Fibroblast of pulmonary artery (primary cell): ENCODE measurements at regions not wholly inside any gene's neighbourhood (a gene's known extent, or its start where the extent isn't known, plus 50 kb on each side); places are given as distances from the start of the nearest gene placed in this dataset.

Experiments used
- DNase-seq: peaks from one replicate; pipeline ENCODE4 v3.0.0-alpha.2; 2010; ENCODE audit warnings: low read depth
- H3K4me3 ChIP-seq: replicated peaks from 2 replicates; pipeline ENCODE4 v1.5.1; 2011; ENCODE audit warnings: low read depth, mild to moderate bottlenecking, control low read depth, low read length, moderate library complexity
- TF ChIP-seq, protein P1 (sequence below): IDR thresholded peaks from 2 replicates; pipeline ENCODE4 v1.5.1; 2011; ENCODE audit warnings: mild to moderate bottlenecking, control low read depth, low read length, inconsistent platforms; ENCODE audit errors: missing control alignments

DNA sequence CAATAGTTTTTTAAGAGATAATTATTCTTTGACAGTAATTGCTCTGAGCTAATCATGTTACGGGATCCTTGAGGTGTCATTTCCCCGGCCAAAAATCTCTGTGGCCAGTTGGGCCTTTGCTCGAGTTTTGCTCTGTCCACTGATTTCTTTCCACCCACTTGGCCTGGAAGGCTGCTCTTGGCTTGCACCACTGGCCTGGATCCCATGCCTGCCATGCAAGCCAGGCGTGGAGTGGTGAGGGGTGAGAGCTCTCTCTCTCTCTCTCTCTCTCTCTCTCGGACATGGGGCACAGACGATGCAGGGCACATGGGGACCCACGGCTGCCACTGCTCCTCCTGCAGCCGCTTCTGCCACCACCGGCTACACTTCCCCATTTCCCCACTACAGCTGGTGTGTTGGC, 853.0 kb upstream of the GCFC2 start:
- no peak overlapping the region for H3K4me3 ChIP-seq
- TF ChIP-seq, protein P1, sequence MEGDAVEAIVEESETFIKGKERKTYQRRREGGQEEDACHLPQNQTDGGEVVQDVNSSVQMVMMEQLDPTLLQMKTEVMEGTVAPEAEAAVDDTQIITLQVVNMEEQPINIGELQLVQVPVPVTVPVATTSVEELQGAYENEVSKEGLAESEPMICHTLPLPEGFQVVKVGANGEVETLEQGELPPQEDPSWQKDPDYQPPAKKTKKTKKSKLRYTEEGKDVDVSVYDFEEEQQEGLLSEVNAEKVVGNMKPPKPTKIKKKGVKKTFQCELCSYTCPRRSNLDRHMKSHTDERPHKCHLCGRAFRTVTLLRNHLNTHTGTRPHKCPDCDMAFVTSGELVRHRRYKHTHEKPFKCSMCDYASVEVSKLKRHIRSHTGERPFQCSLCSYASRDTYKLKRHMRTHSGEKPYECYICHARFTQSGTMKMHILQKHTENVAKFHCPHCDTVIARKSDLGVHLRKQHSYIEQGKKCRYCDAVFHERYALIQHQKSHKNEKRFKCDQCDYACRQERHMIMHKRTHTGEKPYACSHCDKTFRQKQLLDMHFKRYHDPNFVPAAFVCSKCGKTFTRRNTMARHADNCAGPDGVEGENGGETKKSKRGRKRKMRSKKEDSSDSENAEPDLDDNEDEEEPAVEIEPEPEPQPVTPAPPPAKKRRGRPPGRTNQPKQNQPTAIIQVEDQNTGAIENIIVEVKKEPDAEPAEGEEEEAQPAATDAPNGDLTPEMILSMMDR = no peak
- no peak for DNase-seq

DNA sequence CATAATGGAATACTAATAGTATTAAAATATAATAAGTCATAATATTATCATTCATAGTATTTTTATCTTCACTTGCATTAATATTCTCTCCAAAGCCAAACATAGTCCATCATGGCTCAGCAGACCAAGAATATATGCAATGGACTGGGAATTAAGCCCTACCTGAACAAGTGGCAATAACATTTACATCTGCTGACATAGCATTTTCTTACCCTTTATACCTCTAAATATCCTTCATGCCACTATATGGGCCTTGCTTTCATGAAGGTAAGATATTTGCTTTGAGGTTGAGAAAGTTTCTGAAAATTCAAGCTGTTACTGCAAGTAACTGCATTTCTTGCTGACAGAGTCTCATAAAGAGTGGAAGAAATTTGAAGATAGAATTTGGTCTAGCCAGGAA, 847.4 kb upstream of the GCFC2 start:
- DNase-seq = no peak
- TF ChIP-seq, protein P1 = no peak

DNA sequence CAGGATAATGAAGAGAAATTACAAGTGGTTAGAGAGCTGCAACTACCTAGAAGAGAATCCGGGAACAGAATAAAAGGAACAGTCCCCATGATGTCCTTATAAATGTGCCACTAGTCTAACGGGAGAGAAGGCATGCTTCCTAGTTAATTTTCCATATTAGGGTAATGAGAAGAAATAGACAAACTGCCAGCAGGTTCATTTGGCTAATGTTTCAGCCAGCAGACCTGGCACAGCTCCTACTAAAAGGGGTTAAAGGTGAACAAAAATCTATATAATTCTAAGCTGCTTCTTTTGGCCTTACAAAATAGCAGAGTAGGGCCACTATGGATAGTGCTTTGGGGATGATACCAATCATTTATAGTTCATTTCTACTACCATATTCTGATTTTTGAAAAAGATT, 845.3 kb upstream of the GCFC2 start:
- TF ChIP-seq, protein P1 = no peak
- DNase-seq = no peak
- H3K4me3 ChIP-seq = no peak overlapping the region

More for the DNA sequence above, 847.4 kb upstream of the GCFC2 start:
- H3K4me3 ChIP-seq = no peak overlapping the region

DNA sequence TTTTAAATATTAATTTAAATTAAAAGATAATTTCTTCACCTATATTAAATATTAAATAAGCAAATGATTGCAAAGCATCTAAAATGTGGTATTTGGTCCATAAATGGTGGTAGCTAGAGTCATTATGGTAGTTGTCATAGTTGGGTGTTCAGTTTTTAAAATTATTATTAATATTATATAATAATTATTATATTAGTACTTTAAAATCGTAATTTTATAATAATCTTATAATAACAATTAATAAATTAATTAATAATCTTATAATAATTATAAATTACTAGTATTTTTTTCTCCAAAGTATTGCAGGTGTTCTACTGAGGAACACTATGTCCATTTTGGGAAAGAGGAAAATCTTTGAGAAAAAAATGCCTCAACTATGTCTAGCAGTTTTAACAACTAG, 835.5 kb upstream of the GCFC2 start:
- TF ChIP-seq, protein P1 = no peak
- no peak overlapping the region for H3K4me3 ChIP-seq
- DNase-seq = no peak

DNA sequence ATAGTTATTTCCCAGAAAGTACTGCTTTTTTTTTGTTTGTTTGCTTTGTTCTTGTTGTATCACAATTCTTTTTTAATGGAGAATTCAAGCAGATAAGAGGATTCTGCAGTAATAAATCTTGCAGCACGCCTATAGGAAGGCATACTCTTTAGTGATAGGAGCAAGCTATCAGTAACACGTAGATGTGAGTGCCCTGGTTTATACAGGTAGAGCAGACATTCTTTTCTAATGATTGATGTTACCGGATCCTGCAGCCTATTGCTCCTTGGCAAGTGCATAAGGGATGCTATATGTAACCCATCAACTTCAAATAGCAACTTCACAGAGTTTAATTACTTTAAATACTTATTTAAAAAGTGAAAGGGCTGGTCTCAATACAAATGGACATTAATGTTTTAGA, 834.2 kb upstream of the GCFC2 start:
- DNase-seq = no peak
- TF ChIP-seq, protein P1 = no peak
- H3K4me3 ChIP-seq = no peak overlapping the region

DNA sequence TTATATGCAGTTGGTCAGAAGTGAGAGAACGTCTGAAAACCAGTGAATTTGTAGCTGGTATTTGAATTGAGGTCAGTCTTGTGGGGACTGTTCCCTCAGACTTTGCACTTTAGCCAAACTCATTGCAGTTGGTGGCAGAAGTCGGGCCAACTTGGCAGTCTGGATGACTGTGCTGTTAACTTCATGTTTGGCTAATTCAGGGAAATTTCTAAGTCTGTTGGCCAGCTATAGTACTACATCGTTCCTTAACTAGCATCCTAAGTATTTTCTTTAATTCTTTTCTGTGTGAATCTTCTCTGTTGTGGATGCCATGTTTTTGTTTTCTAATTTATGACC, 806.8 kb upstream of the GCFC2 start:
- DNase-seq = no peak
- no peak overlapping the region for H3K4me3 ChIP-seq
- TF ChIP-seq, protein P1 = no peak

DNA sequence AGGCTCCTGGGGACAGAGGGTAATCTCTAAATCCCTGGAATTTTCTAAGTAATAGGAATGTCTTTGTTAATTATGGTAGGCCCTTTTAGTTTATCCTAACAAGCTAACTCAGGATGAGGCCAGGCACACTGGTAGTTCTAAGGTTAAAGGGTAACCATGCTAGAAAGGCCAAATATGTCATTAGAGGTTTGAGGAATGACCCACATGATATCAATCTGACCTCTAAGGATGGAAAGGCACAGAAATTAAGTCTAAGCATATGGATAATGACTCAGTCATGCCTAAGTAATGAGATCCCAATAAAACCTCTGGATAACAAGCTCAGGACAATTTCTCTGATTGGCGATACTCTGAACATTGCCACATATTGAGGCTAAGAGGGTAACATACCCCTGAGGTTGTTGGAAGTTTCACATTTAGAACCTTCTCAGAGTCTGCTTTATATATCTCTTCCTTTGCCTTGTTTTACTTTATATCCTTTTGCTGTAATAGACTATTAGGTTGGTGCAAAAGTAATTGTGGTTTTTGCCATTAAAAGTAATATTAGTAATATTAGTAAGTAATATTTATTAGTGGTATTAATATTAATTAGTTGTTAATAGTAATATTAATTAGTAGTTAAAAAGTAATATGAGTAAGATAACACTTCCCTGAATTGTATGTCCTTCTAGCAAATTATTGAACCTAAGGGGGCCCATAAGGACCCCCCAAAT, 806.3 kb upstream of the GCFC2 start:
- TF ChIP-seq, protein P1 = no peak
- no peak for DNase-seq
- H3K4me3 ChIP-seq = no peak overlapping the region
